Fibroblast of skin of left quadriceps (primary cell): ENCODE measurements at regions not wholly inside any gene's neighbourhood (a gene's known extent, or its start where the extent isn't known, plus 50 kb on each side); places are given as distances from the start of the nearest gene placed in this dataset.
A peak's percentile ranks its signal among the peaks of the same experiment; 100 is the strongest.
"Not testable (repeated sequence)": the region's sequence is repeated elsewhere in the genome, so short reads cannot be mapped to it uniquely, and the experiment has no call there.

ENCODE experiments used
- DNase-seq, 2 experiments: peaks; one replicate each; pipeline ENCODE4 v3.0.0-alpha.2; 2013; ENCODE audit warnings: low read depth in 2 of 2

- no peak for DNase-seq
Measured at GRCh38 chr1:164417016-164417704, 141.8 kb upstream of the PBX1 start.

- peak in 1 of 2 experiments; percentile 4 for DNase-seq
Measured at GRCh38 chr1:164423136-164423535, 135.8 kb upstream of the PBX1 start.

GRCh38 chr1:164433141-164433817, 125.7 kb upstream of the PBX1 start:
- DNase-seq, result no peak

GRCh38 chr1:164433818-164434170, 125.2 kb upstream of the PBX1 start:
- DNase-seq, result no peak

- DNase-seq, result peak in 1 of 2 experiments; percentile 6
Measured at GRCh38 chr1:164440232-164440631, 118.8 kb upstream of the PBX1 start.

- no peak for DNase-seq
Measured at GRCh38 chr1:164443166-164443565, 115.8 kb upstream of the PBX1 start.

GRCh38 chr1:164443836-164444235, 115.1 kb upstream of the PBX1 start:
- DNase-seq, result no peak

GRCh38 chr1:164446020-164446419, 113.0 kb upstream of the PBX1 start:
- DNase-seq, result no peak

- no peak for DNase-seq
Measured at GRCh38 chr1:164452549-164452948, 106.4 kb upstream of the PBX1 start.

GRCh38 chr1:164456272-164456671, 102.7 kb upstream of the PBX1 start:
- DNase-seq, result no peak

- DNase-seq, result not testable (repeated sequence)
Measured at GRCh38 chr1:164459176-164459575, 99.8 kb upstream of the PBX1 start.

GRCh38 chr1:164466001-164466421, 93.0 kb upstream of the PBX1 start:
- DNase-seq, result no peak

GRCh38 chr1:164466429-164466828, 92.6 kb upstream of the PBX1 start:
- DNase-seq, result no peak

- DNase-seq, result no peak
Measured at GRCh38 chr1:164470996-164471395, 88.0 kb upstream of the PBX1 start.

GRCh38 chr1:164472841-164473240, 86.1 kb upstream of the PBX1 start:
- no peak for DNase-seq

- DNase-seq, result no peak
Measured at GRCh38 chr1:164473544-164473943, 85.4 kb upstream of the PBX1 start.

GRCh38 chr1:164475834-164476233, 83.2 kb upstream of the PBX1 start:
- no peak for DNase-seq

- no peak for DNase-seq
Measured at GRCh38 chr1:164477343-164477742, 81.6 kb upstream of the PBX1 start.

- no peak for DNase-seq
Measured at GRCh38 chr1:164479242-164479641, 79.7 kb upstream of the PBX1 start.

- DNase-seq, result no peak
Measured at GRCh38 chr1:164480285-164480907, 78.6 kb upstream of the PBX1 start.

- no peak for DNase-seq
Measured at GRCh38 chr1:164495905-164496304, 63.1 kb upstream of the PBX1 start.

GRCh38 chr1:164498792-164499191, 60.2 kb upstream of the PBX1 start:
- DNase-seq, result no peak

GRCh38 chr1:164504749-164505148, 54.2 kb upstream of the PBX1 start:
- no peak for DNase-seq
